IMR-90 (cell line): ENCODE measurements at regions not wholly inside any gene's neighbourhood (a gene's known extent, or its start where the extent isn't known, plus 50 kb on each side); places are given as distances from the start of the nearest gene placed in this dataset.

Source experiments
- ATAC-seq: fragments of 200-7000 bp; cut with Tn5 transposase; 2 replicates; pipeline ENCODE4 v1.9.1; 2020; ENCODE audit warnings: low read depth, mild to moderate bottlenecking, moderate library complexity
- BruUV-seq: library from RNA; stranded (reverse); fragments of 400-500 nt; replicated peaks from 2 replicates; lab custom pipeline; 2021; lab: Mats Ljungman, UMichigan
- CTCF ChIA-PET: fragments of 300-600 bp; formaldehyde crosslinking; extraction: SDS; loops from one replicate; lab custom pipeline; 2021; ENCODE audit warnings: antibody characterized with exemption; lab: Yijun Ruan, JAX
- POLR2A ChIA-PET: fragments of 300-600 bp; sonication (Branson Sonifier 250); formaldehyde crosslinking; loops from one replicate; lab custom pipeline; 2022; ENCODE audit warnings: antibody characterized with exemption; ENCODE audit not compliant: unreplicated experiment; lab: Charles Lee
- DNase-seq: peaks from one replicate; pipeline ENCODE4 v3.0.0; 2013
- H2AFZ ChIP-seq: replicated peaks from 2 replicates; pipeline ENCODE3; 2013; ENCODE audit warnings: low read length, mild to moderate bottlenecking; ENCODE audit not compliant: poor library complexity
- H2AK5ac ChIP-seq: 2 replicates; pipeline ENCODE4 v1.6.1; 2013; ENCODE audit warnings: low read depth, low read length, inconsistent platforms
- H2AK9ac ChIP-seq: replicated peaks from 2 replicates; pipeline ENCODE3; 2013; ENCODE audit warnings: mild to moderate bottlenecking, low read depth, low read length, moderate library complexity; ENCODE audit not compliant: poor library complexity
- H2BK120ac ChIP-seq: 2 replicates; pipeline ENCODE4 v1.6.1; 2013; ENCODE audit warnings: low read depth, low read length, inconsistent platforms
- H2BK15ac ChIP-seq: 3 replicates; pipeline ENCODE4 v1.6.1; 2013; ENCODE audit warnings: low read depth, low read length, inconsistent platforms
- H2BK20ac ChIP-seq: 2 replicates; pipeline ENCODE4 v1.6.1; 2013; ENCODE audit warnings: low read depth, mild to moderate bottlenecking, inconsistent platforms, low read length, moderate library complexity
- H2BK5ac ChIP-seq: 2 replicates; pipeline ENCODE4 v1.6.1; 2013; ENCODE audit warnings: mild to moderate bottlenecking, low read depth, low read length, inconsistent platforms; ENCODE audit not compliant: poor library complexity, severe bottlenecking
- H3K14ac ChIP-seq: replicated peaks from 2 replicates; pipeline ENCODE4 v1.6.1; 2013; ENCODE audit warnings: low read depth, low read length, inconsistent platforms
- H3K18ac ChIP-seq: 2 replicates; pipeline ENCODE4 v1.6.1; 2013; ENCODE audit warnings: low read depth, low read length, control low read depth
- H3K23ac ChIP-seq: 2 replicates; pipeline ENCODE4 v1.6.1; 2013; ENCODE audit warnings: low read depth, low read length, inconsistent platforms
- H3K27ac ChIP-seq: 2 replicates; pipeline ENCODE4 v1.5.1; 2013; ENCODE audit warnings: mild to moderate bottlenecking, control low read depth, low read length; ENCODE audit not compliant: insufficient read depth
- H3K27me3 ChIP-seq: 2 replicates; pipeline ENCODE4 v1.6.1; 2013; ENCODE audit warnings: low read length; ENCODE audit not compliant: control insufficient read depth, insufficient read depth
- H3K36me3 ChIP-seq: 2 replicates; pipeline ENCODE4 v1.6.1; 2013; ENCODE audit warnings: low read length, mixed read lengths; ENCODE audit not compliant: control insufficient read depth, insufficient read depth
- H3K4ac ChIP-seq: 2 replicates; pipeline ENCODE4 v1.6.1; 2013; ENCODE audit warnings: low read depth, low read length, inconsistent platforms
- H3K4me1 ChIP-seq: 2 replicates; pipeline ENCODE4 v1.6.1; 2013; ENCODE audit warnings: low read length, mixed read lengths; ENCODE audit not compliant: control insufficient read depth, insufficient read depth
- H3K4me2 ChIP-seq: 2 replicates; pipeline ENCODE4 v1.6.1; 2013; ENCODE audit warnings: low read depth, mild to moderate bottlenecking, control low read depth, low read length, moderate library complexity
- H3K4me3 ChIP-seq: 2 replicates; pipeline ENCODE4 v1.5.1; 2013; ENCODE audit warnings: low read depth, mild to moderate bottlenecking, control low read depth, low read length, moderate library complexity; ENCODE audit not compliant: insufficient read depth
- H3K56ac ChIP-seq: 2 replicates; pipeline ENCODE4 v1.6.1; 2013; ENCODE audit warnings: low read length, inconsistent platforms; ENCODE audit not compliant: insufficient read depth; ENCODE audit errors: extremely low read depth
- H3K79me1 ChIP-seq, 2 experiments: 2 replicates each; pipeline ENCODE4 v1.6.1; 2013; ENCODE audit warnings: low read length in 2 of 2, inconsistent platforms in 1 of 2, low read depth in 1 of 2
- H3K9ac ChIP-seq: 2 replicates; pipeline ENCODE4 v1.6.1; 2013; ENCODE audit warnings: low read depth, low read length, control low read depth
- H3K9me1 ChIP-seq: 2 replicates; pipeline ENCODE4 v1.6.1; 2013; ENCODE audit warnings: low read length, inconsistent platforms; ENCODE audit not compliant: insufficient read depth
- H3K9me3 ChIP-seq: 2 replicates; pipeline ENCODE4 v1.6.1; 2013; ENCODE audit warnings: low read length; ENCODE audit not compliant: control insufficient read depth, insufficient read depth
- H4K20me1 ChIP-seq: 2 replicates; pipeline ENCODE4 v1.6.1; 2013; ENCODE audit warnings: low read length, inconsistent platforms; ENCODE audit not compliant: insufficient read depth
- H4K5ac ChIP-seq: 2 replicates; pipeline ENCODE4 v1.6.1; 2013; ENCODE audit warnings: mild to moderate bottlenecking, low read depth, low read length, control low read depth
- H4K8ac ChIP-seq, 2 experiments: 2 replicates each; pipeline ENCODE4 v1.6.1; 2013; ENCODE audit warnings: low read depth in 2 of 2, low read length in 2 of 2, control low read depth in 1 of 2, inconsistent platforms in 1 of 2
- H4K91ac ChIP-seq: 2 replicates; pipeline ENCODE4 v1.6.1; 2013; ENCODE audit warnings: low read depth, low read length, inconsistent platforms; ENCODE audit not compliant: insufficient read depth
- BHLHE40 ChIP-seq: fragments of 150-350 bp; IDR thresholded peaks from 2 replicates; pipeline ENCODE4 v1.6.1; 2016; ENCODE audit warnings: mild to moderate bottlenecking, low read depth, low read length
- CEBPB ChIP-seq: IDR thresholded peaks from 2 replicates; pipeline ENCODE4 v1.6.1; 2012; ENCODE audit warnings: low read depth, low read length, improper control_type of control experiment
- CHD1 ChIP-seq: IDR thresholded peaks from 2 replicates; pipeline ENCODE4 v1.6.1; 2012; ENCODE audit warnings: low read depth, low read length, improper control_type of control experiment
- FOS ChIP-seq: fragments of 150-350 bp; IDR thresholded peaks from 2 replicates; pipeline ENCODE4 v1.6.1; 2016; ENCODE audit warnings: low read depth, low read length
- MAFK ChIP-seq: IDR thresholded peaks from 2 replicates; pipeline ENCODE4 v1.6.1; 2012; ENCODE audit warnings: low read depth, low read length, improper control_type of control experiment
- MAZ ChIP-seq: IDR thresholded peaks from 2 replicates; pipeline ENCODE4 v1.6.1; 2012; ENCODE audit warnings: low read depth, mild to moderate bottlenecking, low read length, improper control_type of control experiment, moderate library complexity, borderline replicate concordance
- MXI1 ChIP-seq: IDR thresholded peaks from 2 replicates; pipeline ENCODE4 v1.6.1; 2012; ENCODE audit warnings: low read depth, mild to moderate bottlenecking, low read length, moderate library complexity, borderline replicate concordance
- POLR2A ChIP-seq: IDR thresholded peaks from 2 replicates; pipeline ENCODE4 v1.6.1; 2012; ENCODE audit warnings: mild to moderate bottlenecking, low read depth, low read length
- RAD21 ChIP-seq: IDR thresholded peaks from 2 replicates; pipeline ENCODE4 v1.6.1; 2012; ENCODE audit warnings: low read length, improper control_type of control experiment
- RCOR1 ChIP-seq: IDR thresholded peaks from 2 replicates; pipeline ENCODE4 v1.6.1; 2012; ENCODE audit warnings: mild to moderate bottlenecking, low read length, improper control_type of control experiment; ENCODE audit not compliant: insufficient replicate concordance
- RFX5 ChIP-seq: IDR thresholded peaks from 2 replicates; pipeline ENCODE4 v1.8.0; 2012; ENCODE audit warnings: low read depth, mild to moderate bottlenecking, low read length, moderate library complexity
- USF2 ChIP-seq: fragments of 150-350 bp; IDR thresholded peaks from 2 replicates; pipeline ENCODE4 v1.6.1; 2017; ENCODE audit warnings: mild to moderate bottlenecking, antibody characterized with exemption, low read length, low read depth
- WGBS, 2 experiments: methylation state at CpG; one replicate each; pipeline versions ENCODE4 v1.1.5 to v1.1.7; 2013; ENCODE audit warnings: missing lambda C conversion rate in 2 of 2; ENCODE audit not compliant: insufficient read length in 1 of 2; ENCODE audit errors: extremely low coverage in 2 of 2; 5-methylcytosine and 5-hydroxymethylcytosine counted together
- dilution Hi-C: fragments of 300-500 bp; cut with HindIII; formaldehyde crosslinking; loops from one replicate; pipeline ENCODE4 v1.14.3; 2018; ENCODE audit warnings: low sequenced_read_pairs; ENCODE audit not compliant: unreplicated experiment
- in situ Hi-C: fragments of 300-500 bp; cut with MboI; formaldehyde crosslinking; loops from 3 replicates; pipeline ENCODE4 v1.14.3; 2019; ENCODE audit warnings: low sequenced_read_pairs, inconsistent platforms, mixed read lengths
- intact Hi-C: fragments of 100-400 bp; cut with micrococcal nuclease; formaldehyde crosslinking; loops from 2 replicates; pipeline ENCODE4 v1.10.0; 2022
- TF ChIP-seq, protein P1 (sequence below): fragments of 150-350 bp; IDR thresholded peaks from 2 replicates; pipeline ENCODE4 v1.6.1; 2016; ENCODE audit warnings: low read depth, mild to moderate bottlenecking, low read length, moderate library complexity, borderline replicate concordance

DNA sequence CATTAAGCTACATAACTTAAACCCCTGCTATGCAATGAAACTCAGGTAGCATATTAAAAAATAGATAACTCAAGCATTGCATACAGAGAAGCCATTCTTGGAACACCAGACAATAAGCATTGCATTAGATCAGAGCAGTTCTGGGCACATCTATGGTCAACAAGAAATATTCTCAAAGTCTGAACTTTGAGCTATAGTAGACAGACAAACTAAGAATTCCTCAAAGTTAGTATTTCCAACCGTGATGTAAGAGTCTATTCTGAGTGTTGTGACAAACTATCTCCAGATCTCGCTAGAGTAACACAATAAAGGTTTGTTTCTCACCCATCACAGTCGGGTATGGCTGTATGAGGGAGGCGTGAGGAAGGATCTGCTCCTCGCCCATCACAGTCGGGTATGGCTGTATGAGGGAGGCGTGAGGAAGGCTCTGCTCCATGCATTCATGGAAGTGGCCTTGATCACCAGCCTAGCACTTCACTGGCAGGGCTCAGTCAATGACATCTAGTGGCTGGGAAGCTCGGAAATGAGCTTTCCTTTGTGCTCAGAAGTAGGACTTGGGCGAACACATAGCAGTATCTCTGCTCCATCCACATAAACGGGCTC lies 61.6 kb upstream of the ANKRD1 start:
- no peak overlapping the region for H3K9ac ChIP-seq
- H3K9me1 ChIP-seq, result 0 out of 2 replicates have a peak, but pooled peaks cover 2% of the 10 kb centered on the region
- no peak overlapping the region for H2BK120ac ChIP-seq
- H3K4me2 ChIP-seq, result no peak overlapping the region
- H3K79me1 ChIP-seq, result no peaks in the 10 kb centered on the region
- no peak overlapping the region for H3K4ac ChIP-seq
- peaks cover 2% of the 10 kb centered on the region for H3K27me3 ChIP-seq
- POLR2A ChIA-PET, result no interaction called here
- ATAC-seq (no peak), DNase-seq (no peak)
- no peak overlapping the region for H3K18ac ChIP-seq
- H3K36me3 ChIP-seq, result no peaks in the 10 kb centered on the region
- no peak overlapping the region for H4K8ac ChIP-seq
- no peak overlapping the region for H3K27ac ChIP-seq
- no CpG with 5 or more reads among the region's 10 CpGs for WGBS, 2 experiments
- no peaks in the 10 kb centered on the region for H3K9me3 ChIP-seq
- intact Hi-C loops, result no loop called here
- no peak overlapping the region for H3K23ac ChIP-seq
- in situ Hi-C loops, result no loop called here
- no peak overlapping the region for H3K56ac ChIP-seq
- CTCF ChIA-PET, result interaction anchor here (1.1 kb wide), 1 partner anchor 71 kb away, joined by 4 read pairs; no protein-coding TSS in a partner anchor
- H4K20me1 ChIP-seq, result no peaks in the 10 kb centered on the region
- H2BK5ac ChIP-seq, result no peak overlapping the region
- H3K4me1 ChIP-seq, result no peaks in the 10 kb centered on the region
- H2AK5ac ChIP-seq, result no peak overlapping the region
- H2AFZ ChIP-seq, result no peak overlapping the region
- no peak overlapping the region for H2AK9ac ChIP-seq
- no TSS peak for BruUV-seq
- no peak overlapping the region for H2BK15ac ChIP-seq
- TF ChIP-seq MAFK (no peak), CHD1 (no peak), POLR2A (no peak), USF2 (no peak), MXI1 (no peak), FOS (no peak), BHLHE40 (no peak), CEBPB (no peak), MAZ (no peak), RCOR1 (no peak), RFX5 (no peak), RAD21 (no peak)
- TF ChIP-seq, protein P1, sequence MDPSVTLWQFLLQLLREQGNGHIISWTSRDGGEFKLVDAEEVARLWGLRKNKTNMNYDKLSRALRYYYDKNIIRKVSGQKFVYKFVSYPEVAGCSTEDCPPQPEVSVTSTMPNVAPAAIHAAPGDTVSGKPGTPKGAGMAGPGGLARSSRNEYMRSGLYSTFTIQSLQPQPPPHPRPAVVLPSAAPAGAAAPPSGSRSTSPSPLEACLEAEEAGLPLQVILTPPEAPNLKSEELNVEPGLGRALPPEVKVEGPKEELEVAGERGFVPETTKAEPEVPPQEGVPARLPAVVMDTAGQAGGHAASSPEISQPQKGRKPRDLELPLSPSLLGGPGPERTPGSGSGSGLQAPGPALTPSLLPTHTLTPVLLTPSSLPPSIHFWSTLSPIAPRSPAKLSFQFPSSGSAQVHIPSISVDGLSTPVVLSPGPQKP, result no peak
- H3K14ac ChIP-seq, result no peak overlapping the region
- no peak overlapping the region for H3K4me3 ChIP-seq
- dilution Hi-C loops, result no loop called here
- H2BK20ac ChIP-seq, result no peak overlapping the region
- no peak overlapping the region for H4K5ac ChIP-seq
- no peak overlapping the region for H4K91ac ChIP-seq
